Retinal pigment epithelial cell (primary cell): ENCODE measurements at regions not wholly inside any gene's neighbourhood (a gene's known extent, or its start where the extent isn't known, plus 50 kb on each side); places are given as distances from the start of the nearest gene placed in this dataset.

ENCODE experiments used
- DNase-seq: peaks from one replicate; pipeline ENCODE4 v3.0.0-alpha.2; 2010; ENCODE audit warnings: low read depth
- H3K4me3 ChIP-seq: 2 replicates; pipeline ENCODE4 v1.5.1; 2011; ENCODE audit warnings: mild to moderate bottlenecking, low read length, control low read depth, moderate library complexity
- TF ChIP-seq, protein P1 (sequence below): conservative IDR thresholded peaks from 2 replicates; pipeline ENCODE4 v1.5.1; 2011; ENCODE audit warnings: low read depth, low read length, control low read depth, inconsistent platforms

DNA sequence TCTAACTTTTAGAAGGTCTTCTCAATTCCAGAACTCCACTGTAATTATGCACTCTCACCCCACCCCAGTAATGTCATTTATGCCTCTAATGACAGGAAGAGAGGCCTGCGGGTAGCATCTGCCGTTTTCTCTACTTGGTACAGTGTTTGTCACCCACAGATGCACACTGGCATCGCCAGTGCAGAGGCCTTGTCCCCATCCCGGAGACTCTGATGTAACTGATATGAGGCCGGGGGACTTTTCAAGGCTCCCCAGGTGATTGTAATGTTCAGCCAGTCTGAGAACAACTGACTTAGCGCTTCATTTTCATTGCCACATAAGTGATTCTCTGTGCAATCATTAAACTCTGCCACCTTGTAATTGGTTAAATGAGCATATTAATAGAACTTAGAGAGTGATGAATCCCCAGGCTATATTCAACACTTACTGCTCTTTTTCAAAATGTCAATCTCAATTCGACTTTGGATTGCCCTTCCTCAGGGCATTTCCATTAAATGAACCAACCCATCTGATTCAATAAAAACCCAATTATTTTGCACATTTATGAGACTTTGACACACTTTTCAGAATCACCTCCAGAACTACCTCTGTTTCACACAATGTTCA is 113.2 kb downstream of the HERPUD2 start:
- no peak overlapping the region for H3K4me3 ChIP-seq
- TF ChIP-seq, protein P1, sequence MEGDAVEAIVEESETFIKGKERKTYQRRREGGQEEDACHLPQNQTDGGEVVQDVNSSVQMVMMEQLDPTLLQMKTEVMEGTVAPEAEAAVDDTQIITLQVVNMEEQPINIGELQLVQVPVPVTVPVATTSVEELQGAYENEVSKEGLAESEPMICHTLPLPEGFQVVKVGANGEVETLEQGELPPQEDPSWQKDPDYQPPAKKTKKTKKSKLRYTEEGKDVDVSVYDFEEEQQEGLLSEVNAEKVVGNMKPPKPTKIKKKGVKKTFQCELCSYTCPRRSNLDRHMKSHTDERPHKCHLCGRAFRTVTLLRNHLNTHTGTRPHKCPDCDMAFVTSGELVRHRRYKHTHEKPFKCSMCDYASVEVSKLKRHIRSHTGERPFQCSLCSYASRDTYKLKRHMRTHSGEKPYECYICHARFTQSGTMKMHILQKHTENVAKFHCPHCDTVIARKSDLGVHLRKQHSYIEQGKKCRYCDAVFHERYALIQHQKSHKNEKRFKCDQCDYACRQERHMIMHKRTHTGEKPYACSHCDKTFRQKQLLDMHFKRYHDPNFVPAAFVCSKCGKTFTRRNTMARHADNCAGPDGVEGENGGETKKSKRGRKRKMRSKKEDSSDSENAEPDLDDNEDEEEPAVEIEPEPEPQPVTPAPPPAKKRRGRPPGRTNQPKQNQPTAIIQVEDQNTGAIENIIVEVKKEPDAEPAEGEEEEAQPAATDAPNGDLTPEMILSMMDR = no peak
- no peak for DNase-seq

DNA sequence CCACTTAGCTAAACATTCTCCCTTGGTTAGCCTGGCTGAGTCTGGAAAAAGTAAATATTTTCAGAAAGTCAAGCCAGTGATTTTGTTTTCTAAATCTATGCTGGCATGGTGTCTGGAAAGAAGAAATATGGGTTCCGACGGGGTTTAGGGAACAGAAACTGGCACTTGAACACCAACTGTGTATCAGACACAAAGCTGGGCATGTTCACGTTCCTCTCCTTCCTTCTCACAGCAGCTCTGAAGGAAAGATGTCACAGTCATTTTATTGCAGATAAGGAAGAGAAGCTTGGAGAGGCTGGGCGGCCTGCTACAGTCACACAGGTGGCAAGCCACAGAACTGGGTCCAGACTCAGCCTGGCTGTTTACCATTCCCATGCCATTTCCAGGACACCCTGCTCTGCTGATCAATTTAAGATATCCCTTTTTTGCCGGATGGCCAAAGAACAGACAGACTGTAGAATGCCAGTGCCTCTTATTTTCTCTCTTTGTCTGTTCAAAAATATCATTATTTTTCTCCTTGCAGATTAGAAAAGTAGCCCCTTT is 118.8 kb downstream of the HERPUD2 start:
- TF ChIP-seq, protein P1 = no peak
- H3K4me3 ChIP-seq = no peak overlapping the region
- DNase-seq = no peak

DNA sequence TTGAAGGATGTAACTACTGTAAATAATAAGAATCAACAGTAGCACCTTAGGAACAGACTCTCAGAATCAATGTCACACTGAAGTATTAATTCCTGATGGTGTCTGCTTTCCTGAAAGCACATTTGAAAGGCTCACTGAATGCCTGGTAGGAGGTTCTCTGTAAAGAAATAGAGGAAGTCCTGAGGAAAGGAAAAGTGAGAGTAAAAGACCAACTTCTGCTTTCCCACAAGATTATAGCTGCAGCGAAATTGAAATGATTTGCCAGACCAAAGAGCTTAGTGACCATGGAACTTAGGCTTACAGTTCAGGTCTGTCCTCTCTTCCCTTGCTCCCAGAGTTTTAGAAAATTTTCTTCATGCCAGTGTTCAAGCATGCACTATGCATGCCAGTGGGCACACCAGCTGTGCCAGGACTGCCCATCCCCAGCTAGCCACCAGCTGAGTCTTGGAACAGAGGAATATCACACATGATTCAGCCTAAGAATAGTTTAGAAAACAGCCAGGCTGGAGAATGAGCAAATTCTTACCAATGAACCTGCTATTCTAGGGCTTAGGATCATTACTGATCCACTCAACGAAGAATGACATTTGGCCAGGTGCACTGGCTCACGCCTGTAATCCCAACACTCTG is 123.2 kb downstream of the HERPUD2 start:
- TF ChIP-seq, protein P1 = no peak
- DNase-seq = no peak
- H3K4me3 ChIP-seq = no peak overlapping the region

DNA sequence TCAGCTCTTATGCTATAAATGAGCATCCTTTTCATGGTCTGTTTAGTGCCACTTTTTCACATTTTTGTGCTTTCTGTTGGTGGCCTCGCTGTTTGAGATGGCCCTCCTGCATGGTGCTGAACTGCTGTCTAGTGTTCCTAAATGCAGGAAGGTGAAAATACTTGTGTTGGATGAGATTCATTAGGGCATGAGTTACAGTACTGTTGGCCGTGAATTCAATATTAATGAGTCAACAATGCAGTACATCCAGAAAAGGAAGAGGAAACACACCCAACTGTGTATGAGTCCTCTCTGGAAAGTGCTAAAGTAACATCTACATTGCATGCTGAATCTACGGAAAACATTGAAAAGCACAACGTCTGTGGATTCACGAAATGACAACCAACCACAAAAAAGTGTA is 124.0 kb downstream of the HERPUD2 start:
- no peak overlapping the region for H3K4me3 ChIP-seq
- TF ChIP-seq, protein P1 = no peak
- DNase-seq = no peak

DNA sequence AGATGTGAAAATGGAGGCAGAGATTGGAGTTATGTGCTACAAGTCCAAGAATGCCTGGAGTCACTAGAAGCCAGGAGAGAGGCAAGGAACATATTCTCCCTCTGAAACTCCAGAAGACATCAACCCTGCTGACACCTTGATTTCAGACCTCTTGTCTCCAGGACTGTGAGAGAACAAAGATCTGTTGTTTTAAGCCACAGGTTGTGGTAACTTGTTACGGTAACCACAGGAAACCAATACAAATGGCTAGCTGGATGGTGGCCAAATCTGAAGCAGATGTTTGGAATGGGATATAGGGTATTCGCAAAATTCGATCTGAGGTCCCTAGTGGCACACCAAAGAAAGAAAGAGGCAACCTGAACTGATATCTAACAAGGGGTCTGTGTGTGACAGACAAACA is 129.0 kb downstream of the HERPUD2 start:
- DNase-seq = no peak
- no peak overlapping the region for H3K4me3 ChIP-seq
- TF ChIP-seq, protein P1 = no peak

DNA sequence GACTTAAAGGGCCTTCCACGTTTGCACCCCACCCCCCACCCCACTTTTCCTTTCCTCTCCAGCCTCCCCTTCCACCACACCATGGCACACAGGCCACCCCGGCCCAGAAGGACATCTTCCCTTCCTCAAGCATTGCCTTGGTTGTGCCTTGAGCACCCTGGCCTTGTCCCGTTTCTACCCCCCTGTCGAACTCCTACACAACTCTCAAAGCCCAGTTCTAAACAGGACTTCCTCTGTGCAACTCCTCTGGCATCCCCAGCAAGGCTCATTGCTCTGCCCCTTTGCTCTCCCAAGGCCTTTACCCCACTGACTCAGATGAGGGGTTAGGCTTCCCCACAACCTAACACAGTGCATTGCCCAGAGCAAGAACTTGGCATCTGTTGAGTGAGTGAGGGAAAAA is 136.1 kb downstream of the HERPUD2 start:
- H3K4me3 ChIP-seq = no peak overlapping the region
- TF ChIP-seq, protein P1 = no peak
- DNase-seq = no peak
